GM19193 (cell line): ENCODE measurements at regions not wholly inside any gene's neighbourhood (a gene's known extent, or its start where the extent isn't known, plus 50 kb on each side); places are given as distances from the start of the nearest gene placed in this dataset.

Experiments
- POLR2A ChIP-seq: IDR thresholded peaks from 4 replicates; pipeline ENCODE4 v1.6.1; 2011; ENCODE audit not compliant: insufficient read depth, insufficient read length; ENCODE audit errors: extremely low read depth

DNA sequence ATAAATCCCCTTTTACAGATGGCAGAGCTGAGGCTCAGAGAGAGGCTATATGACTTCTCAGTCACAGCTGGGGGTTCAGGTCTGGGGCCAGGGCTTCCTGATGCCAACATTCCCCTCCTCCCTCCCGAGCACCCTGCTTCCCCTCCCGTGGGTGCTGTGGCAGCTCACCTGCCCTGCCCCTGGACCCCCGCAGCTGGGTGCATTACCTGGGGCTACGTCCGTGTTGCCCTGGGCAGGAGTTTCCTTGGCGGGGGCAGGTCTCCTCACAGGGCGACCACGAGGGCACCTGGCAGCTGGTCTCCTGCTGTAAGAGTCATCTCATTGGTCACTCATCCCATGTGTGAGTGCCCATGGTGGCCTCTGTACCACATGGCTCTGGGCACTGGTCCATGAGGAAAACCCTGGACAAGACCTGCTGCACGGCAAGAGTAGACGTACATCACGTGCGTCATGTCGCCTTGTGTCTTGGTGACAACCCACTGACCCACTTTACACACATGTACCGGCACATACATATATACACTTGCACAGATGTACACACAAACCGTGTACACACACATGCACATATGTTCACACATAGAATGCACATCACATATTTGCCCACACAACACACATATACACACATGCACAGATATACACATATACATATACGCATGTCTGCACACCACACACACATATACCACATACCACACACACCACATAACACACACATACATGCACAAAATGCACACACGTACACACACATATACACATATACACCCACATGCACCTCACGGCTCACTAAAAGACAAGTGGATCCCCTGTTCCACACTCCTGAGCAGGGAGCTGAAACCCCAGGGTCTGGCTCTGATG, 134.0 kb downstream of the FOXL1 start:
- TF ChIP-seq POLR2A, result no peak

DNA sequence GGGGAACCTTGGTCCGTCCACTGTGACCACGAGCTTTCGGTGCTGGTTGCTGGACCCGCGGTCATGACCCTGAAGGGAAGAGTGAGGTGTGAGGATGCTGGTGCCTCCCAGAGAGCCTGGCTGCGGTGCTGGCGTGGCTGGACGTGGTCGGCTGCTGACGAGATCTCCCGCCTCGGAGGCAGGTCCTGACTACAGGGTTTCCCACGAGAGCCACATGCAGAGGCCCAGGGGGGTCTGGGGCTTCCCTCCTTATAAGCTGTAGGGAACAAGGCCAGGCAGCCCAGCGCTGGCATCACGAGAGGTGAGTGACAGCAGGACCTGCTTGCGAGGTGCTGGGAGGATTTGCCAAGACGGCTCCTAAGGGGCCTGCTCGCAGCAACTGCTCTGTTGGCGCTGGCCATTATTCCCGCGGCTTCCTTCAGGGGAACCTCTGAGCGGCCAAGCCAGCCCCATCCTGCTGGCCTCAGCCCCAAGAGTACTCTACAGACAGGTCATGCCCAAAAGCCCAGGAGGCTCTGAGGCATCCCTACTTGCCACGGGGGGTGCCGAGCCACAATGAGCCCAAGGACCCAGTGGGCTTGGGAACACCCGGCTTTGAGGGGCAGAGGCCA, 134.8 kb downstream of the FOXL1 start:
- TF ChIP-seq POLR2A, result no peak

DNA sequence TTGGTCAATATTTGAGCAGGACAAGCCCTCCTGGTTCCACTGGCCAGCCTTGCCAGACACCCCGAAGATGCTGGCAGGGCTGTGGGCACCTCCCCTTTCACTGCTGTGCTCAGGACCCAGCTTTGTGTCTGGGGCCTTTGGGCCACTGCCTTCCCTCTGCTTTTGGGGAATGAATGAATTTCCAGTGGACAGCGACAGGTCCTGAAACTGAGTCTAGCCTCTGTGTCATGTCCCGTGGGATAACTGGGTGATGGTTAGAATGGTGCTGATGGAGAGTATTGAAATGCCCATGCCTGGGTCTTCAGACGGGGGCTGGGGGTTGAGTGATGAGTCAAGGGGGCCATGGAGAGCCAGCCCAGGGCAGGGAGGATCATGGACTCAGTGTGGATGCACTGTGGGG, 135.8 kb downstream of the FOXL1 start:
- TF ChIP-seq POLR2A, result no peak

DNA sequence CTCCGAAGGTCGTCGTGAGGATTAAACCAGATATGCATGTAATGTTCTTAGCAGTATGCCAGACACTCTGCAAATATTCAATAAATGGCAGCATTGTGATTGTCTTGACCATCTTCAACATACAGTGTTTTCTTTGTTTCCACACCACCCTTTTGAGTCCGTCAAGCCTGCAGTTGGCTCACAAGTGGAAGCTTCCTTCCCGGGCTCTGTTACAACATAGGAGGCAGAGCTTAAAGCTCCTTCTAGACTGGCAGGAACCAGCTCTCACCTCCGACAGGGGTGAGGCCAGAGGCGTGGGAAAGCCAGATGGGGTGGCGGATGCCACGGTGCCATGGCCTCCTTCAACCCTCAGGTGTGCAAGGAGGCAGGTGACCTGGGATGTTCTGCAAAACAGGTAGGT, 138.3 kb downstream of the FOXL1 start:
- TF ChIP-seq POLR2A, result no peak

DNA sequence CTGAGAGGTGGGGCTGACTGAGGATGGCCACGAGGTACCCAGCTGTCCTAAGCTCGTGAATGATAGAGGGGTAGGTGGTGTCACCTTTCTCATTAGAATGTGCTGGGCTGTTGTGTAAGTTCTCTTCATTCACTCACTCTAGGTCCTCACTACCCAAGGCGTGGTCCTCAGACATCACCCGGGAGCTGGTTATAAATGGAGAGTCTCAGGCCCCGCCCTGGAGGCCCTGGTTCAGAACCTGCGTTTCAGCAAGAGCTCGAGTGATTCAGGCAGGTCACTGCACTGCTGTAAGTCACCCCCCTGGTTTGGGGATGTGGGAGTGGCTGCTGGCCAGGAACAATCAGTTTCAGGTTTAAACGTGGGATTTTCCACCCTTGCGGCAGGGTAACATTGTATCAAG, 139.8 kb downstream of the FOXL1 start:
- TF ChIP-seq POLR2A, result no peak

DNA sequence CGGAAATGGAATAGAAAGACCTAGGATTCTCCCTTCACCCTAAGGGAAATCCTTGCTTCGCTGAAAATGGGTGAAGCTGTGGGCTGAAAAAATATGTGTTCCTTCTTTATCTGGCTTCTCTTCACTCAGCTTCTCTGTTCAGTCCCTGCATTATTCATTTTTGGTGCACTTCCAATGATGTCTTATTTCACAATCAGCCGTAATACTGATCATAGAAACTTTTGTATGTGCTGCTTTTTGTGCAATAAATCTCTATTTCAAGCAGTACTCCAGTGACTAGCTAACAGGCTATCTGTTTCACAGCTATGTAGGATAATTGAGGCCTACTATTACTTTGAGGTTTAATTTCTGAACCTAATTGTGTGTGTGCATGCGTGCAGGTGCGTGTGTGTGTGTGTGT, 144.6 kb downstream of the FOXL1 start:
- TF ChIP-seq POLR2A, result no peak

DNA sequence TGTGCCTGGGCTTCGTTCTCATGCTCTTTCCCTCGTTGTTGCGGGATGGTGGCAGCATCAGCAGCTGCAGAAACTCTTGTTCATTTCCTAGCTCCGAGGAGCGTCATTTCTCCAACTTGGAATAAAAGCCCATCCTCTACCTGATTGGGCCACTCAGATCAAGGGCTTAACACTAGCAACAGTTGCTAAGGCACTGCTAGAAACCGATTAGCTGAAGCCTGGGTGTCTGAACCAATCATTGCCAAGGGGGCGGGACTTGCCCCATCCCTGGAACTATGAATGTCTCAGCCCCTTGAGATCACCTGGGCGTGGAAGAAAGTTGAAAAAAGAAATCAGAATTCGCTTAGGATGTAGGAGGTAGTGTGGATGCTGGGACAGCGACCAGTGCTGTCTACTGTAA, 145.3 kb downstream of the FOXL1 start:
- no peak for TF ChIP-seq POLR2A

DNA sequence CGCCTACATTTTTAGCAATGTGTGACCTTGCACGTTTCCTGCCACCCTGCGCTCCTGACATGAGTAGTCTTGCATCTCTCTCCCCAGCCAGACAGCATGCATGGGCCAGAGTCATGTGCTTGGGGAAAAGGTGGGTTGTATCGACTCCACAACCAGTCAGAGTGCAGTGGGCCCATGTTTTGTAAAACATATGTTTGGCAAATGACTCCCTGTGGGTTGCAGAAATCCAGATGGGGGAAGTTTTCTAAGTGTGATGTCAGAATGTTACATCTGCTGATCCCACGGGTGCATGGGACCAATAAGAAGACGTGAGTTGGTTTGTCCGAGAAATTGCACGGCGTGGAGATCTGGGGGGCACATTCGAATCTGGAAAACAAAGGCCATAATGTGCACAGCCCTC, 147.1 kb downstream of the FOXL1 start:
- TF ChIP-seq POLR2A, result no peak

DNA sequence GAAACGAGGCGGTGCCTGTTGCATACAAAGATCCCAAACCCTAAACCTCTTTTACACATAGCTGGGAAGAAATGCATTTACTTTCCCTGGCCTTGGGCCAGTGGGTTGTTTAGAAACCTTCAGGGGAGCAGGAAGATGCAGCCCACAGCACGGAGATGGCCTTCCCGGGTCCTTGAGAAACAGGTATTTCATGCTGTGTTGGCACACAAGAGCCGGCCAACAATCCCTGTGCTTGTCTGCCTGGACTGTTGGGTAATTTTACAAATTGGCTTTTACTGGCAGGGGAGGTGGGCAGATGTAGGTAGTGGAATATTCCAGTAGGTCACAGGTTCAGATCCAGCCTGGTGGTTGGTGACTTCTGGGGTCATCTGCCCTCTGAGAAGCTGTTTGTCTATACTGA, 148.0 kb downstream of the FOXL1 start:
- no peak for TF ChIP-seq POLR2A

DNA sequence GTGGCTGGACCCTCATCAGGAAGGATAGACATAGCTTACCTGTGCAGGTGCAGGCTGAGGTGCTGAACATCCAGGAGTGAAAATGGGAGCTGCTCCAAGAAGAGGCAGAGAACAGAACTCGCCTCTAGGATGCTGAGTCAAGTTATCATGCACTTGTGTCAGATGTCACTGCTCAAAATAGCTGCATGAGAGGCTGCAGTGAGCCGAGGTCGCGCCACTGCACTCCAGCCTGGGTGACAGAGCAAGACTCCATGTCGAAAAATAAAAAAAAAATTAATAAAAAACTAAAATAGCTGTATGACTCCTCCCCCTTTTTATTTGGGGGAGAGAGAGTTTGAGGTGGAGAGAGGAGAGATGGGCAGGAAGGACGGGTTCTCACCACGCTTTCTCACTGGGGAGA, 148.8 kb downstream of the FOXL1 start:
- TF ChIP-seq POLR2A, result no peak

DNA sequence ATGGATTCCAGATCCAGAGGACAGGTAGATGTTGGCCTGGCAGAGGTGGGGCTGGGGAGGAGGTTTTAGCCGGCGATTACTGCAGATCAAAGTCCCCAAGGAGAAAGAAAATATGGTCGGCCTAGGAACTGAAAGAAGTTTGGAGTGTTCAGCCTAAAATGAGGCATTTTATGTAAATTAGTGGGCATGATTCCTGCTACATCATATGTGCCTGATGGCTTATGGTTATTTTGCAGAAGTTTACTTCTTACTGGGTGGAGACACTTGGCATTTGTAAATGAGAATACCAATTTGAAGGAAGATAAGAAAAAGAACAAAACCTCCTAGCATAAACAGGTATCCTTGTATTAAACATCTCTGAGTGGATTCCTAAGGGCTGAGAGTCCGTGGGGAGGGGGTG, 149.3 kb downstream of the FOXL1 start:
- no peak for TF ChIP-seq POLR2A

DNA sequence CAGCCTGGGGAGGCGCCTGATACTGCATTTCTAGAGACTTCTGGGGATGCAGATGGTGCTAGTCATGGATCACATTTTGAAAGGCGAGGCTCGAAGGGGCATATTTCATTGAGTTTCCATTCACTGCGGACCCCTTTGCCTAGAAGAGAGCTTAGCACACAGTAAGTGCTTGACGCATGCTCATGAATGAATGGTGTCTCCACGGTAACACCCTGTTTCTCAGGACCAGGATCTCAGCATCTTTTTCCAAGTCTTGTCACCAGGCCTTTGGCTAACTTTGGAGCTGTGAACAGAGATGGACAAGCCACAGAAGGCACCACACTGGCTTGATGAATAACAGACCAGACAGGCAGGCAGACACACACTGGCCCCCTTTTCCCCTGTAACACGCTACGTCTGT, 151.3 kb downstream of the FOXL1 start:
- TF ChIP-seq POLR2A, result no peak

DNA sequence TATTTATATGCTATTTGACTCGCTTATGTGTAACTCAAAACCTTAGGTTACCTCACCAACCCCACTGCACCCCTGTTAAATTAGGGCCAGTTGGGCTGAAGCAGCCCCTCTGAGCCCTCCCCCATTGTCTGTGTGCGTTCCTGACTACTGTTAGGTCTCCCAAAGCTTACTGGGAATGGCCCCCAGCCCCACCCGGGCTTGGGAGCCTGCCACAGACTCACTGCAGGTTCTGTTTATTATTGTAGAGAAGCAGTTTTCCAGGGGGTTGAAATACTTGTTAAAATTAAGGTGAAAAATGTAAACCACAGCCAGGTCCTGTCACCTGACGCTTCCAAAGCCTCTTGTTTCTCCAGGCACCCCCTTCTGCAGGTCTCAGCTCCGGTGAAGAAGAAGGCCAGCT, 151.7 kb downstream of the FOXL1 start:
- TF ChIP-seq POLR2A, result no peak

DNA sequence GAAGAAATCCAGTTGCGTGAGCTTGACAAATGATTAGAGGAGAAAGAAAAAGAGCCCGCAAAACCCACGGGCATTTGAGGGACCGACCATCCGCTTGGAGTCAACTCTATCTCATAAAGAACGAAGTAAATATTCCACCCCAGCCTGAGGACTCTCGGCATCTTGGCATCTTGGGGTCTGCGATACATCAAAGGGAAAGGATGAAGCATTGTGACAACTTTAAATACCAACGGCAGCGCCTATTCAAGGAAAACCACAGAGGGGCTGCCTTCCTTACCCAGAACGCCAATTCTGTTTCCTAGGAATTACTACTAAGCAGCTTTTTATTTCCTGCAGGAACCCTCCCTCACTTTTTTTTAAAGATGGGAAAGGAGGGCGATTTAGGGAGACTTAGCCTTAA, 152.2 kb downstream of the FOXL1 start:
- no peak for TF ChIP-seq POLR2A

DNA sequence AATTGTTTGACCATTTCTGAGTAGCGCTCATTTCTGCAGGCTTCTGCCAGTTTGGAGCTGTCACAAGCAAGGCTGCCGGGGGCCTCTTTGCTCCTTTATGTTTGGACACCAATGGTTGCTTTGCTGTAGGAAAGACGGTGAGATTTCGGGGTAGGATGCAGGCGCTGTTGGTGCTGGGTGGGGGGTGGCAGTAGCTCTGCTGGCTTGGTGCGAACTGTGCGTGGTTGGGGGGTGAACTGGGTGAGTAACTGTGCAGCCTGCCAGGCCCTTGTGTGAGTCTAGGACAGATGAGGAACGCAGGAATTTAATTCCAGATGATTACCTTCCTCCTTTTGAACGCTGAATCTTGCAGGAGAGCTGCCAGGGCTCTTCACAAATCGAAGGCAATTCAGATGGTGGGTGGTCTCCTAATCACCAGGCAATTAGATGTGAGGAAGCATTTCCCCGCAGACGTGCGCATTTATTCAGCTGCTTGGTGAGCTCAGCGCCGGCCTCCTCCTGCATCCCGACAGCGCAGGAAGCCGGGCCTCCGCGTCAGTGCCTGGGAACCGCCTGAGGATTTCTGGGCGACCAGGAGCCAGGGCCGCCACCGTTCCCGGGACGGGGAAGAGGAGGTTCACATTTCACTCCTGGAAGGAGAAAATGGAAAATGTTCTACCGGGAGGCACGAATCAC, 154.4 kb downstream of the FOXL1 start:
- no peak for TF ChIP-seq POLR2A
